Right atrium auricular region (tissue), 2 donors: ENCODE measurements at regions not wholly inside any gene's neighbourhood (a gene's known extent, or its start where the extent isn't known, plus 50 kb on each side); places are given as distances from the start of the nearest gene placed in this dataset.

Source experiments
- DNase-seq: peaks from one replicate; pipeline ENCODE4 v3.0.0-alpha.2; 2019; ENCODE audit warnings: low spot score
- H3K27ac ChIP-seq, 2 donors: fragments of 200-600 bp; sonication (generic); 1 replicate in 1 of 2; 2 replicates in 1 of 2; pipeline ENCODE4 v1.5.1; 2016 to 2019
- H3K27me3 ChIP-seq, 2 donors: fragments of 200-600 bp; sonication (generic); one replicate each; pipeline versions ENCODE4 v1.5.1 to v1.6.0; 2017 to 2019
- H3K36me3 ChIP-seq: fragments of 200-600 bp; sonication (generic); one replicate; pipeline ENCODE4 v1.5.1; 2016
- H3K4me1 ChIP-seq, 2 donors: fragments of 200-600 bp; sonication (generic); one replicate each; pipeline versions ENCODE4 v1.5.1 to v1.6.0; 2017 to 2019
- H3K4me3 ChIP-seq, 2 donors: fragments of 200-600 bp; sonication (generic); 1 replicate in 1 of 2; 2 replicates in 1 of 2; pipeline ENCODE4 v1.5.1; 2017 to 2019; ENCODE audit warnings: mild to moderate bottlenecking in 1 of 2, moderate library complexity in 1 of 2
- H3K9me3 ChIP-seq, 2 donors: fragments of 200-600 bp; sonication (generic); one replicate each; pipeline ENCODE4 v1.5.1; 2019
- TF ChIP-seq, protein P1 (sequence below), 2 donors: fragments of 200-600 bp; sonication (generic); IDR thresholded peaks; one replicate each; pipeline ENCODE4 v1.5.1; 2019; ENCODE audit warnings: antibody characterized with exemption in 2 of 2

DNA sequence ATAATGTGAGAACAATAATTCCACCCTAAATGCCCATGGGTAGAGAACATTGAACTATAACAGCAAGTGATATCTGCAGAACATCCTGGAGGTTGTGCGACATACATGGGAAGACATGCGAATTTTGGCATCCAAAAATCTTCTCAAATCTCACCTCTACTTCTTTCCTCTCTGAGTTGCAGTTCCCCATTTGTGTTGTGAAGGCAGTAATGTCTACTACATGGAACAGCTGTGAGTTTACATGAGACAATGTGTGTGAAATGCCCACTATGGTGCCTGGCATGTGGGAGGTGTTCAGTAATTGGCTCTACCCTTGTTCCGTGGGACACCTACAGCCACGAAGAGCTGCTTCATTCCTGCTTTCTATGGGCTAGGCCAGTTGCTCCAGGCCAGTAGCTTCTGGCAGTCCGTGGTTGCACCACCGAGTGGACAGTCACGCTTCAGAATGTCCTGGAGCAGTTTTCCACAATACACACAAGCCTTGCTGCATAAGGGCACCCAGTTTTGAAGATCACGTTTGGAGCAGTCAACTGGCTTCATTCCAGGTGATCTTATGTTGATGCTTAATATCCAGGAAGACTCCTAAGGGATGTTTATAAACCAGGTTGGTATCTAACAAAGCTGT is 297.7 kb downstream of the DEPDC1B start:
- H3K4me1 ChIP-seq, result no peaks in the 10 kb centered on the region
- H3K9me3 ChIP-seq, result no peaks in the 10 kb centered on the region
- H3K4me3 ChIP-seq, result no peak overlapping the region
- DNase-seq, result no peak
- H3K27ac ChIP-seq, result no peak overlapping the region
- no peaks in the 10 kb centered on the region for H3K36me3 ChIP-seq
- TF ChIP-seq, protein P1, sequence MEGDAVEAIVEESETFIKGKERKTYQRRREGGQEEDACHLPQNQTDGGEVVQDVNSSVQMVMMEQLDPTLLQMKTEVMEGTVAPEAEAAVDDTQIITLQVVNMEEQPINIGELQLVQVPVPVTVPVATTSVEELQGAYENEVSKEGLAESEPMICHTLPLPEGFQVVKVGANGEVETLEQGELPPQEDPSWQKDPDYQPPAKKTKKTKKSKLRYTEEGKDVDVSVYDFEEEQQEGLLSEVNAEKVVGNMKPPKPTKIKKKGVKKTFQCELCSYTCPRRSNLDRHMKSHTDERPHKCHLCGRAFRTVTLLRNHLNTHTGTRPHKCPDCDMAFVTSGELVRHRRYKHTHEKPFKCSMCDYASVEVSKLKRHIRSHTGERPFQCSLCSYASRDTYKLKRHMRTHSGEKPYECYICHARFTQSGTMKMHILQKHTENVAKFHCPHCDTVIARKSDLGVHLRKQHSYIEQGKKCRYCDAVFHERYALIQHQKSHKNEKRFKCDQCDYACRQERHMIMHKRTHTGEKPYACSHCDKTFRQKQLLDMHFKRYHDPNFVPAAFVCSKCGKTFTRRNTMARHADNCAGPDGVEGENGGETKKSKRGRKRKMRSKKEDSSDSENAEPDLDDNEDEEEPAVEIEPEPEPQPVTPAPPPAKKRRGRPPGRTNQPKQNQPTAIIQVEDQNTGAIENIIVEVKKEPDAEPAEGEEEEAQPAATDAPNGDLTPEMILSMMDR (IDR thresholded peaks at IDR 0.05), result no peak
- H3K27me3 ChIP-seq, result no peaks in the 10 kb centered on the region

DNA sequence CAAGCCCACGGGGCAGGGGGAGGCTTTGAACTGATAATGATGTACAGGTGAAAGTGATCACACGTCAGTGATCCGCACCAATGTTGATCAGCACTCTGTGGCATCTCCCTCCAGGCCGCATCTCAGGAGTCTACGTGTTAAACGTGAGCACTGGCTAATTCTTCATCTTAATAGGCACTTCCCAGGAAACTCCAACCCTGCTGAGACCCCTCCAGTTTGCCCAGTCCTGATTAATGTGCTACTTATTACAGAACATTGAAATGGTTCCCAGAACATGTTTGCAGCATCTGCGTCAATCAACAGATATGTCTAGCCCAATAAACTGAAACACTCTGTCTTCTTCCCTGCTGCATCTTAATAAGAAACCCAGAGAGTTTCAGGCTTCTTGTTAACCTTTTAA is 298.4 kb downstream of the DEPDC1B start:
- TF ChIP-seq, protein P1 (IDR thresholded peaks at IDR 0.05), result no peak
- Histone ChIP-seq H3K4me1 (no peaks in the 10 kb centered on the region), H3K27me3 (no peaks in the 10 kb centered on the region), H3K27ac (no peak overlapping the region), H3K9me3 (no peaks in the 10 kb centered on the region), H3K36me3 (no peaks in the 10 kb centered on the region), H3K4me3 (no peak overlapping the region)
- no peak for DNase-seq

DNA sequence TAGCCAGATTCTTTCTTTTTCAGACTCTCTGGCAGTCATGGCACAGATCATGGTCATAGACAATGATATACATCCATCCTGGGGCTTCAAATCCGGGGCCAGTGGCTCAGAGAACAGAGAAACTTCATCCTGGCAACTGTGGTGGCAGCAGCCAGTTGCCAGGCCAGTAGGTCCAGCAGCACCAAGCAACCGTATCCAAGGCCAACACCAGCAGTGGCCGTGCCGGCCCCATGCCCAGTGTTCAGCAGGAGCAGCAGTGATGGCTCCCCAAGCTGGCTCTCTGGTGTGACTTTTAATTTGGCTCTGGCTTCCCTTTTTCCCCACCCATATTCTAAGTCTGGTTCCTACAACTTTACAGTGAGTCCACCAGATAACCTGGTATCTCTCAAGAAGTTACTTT is 300.5 kb downstream of the DEPDC1B start:
- H3K27ac ChIP-seq, result no peak overlapping the region
- DNase-seq, result no peak
- no peaks in the 10 kb centered on the region for H3K4me1 ChIP-seq
- H3K9me3 ChIP-seq, result no peaks in the 10 kb centered on the region
- TF ChIP-seq, protein P1 (IDR thresholded peaks at IDR 0.05), result no peak
- no peaks in the 10 kb centered on the region for H3K27me3 ChIP-seq
- no peaks in the 10 kb centered on the region for H3K36me3 ChIP-seq
- H3K4me3 ChIP-seq, result no peak overlapping the region

DNA sequence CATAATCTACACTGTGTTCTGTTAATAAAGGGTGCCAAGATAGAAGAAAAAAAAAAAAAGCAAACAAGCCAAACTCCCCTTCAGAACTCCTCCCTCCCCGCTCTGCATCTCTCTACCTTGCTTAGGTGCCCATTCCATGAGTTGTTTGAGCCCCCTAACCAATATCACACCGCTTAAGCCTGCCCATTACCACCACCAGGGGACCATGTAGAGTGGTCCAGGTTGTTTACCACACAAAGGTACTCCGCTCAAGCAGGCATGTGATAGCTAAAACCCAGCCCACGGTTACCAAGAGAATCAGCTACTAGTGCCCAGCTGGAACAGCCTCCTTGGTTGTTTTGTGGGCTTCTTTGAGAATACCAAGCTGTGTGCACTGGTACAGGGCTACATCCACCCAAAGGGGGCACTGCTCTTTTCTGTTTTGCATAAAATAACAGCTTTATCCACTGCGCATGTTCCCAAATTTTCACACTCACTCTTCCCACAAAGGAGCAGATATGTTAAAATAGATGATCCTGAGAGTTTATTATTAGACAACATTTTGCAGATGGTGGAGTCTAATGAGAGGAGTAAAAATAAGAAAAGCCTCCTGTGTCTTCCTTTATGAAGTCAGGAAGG is 304.1 kb downstream of the DEPDC1B start:
- Histone ChIP-seq H3K9me3 (no peaks in the 10 kb centered on the region), H3K27ac (no peak overlapping the region), H3K4me1 (no peaks in the 10 kb centered on the region), H3K27me3 (no peaks in the 10 kb centered on the region), H3K36me3 (no peaks in the 10 kb centered on the region), H3K4me3 (no peak overlapping the region)
- TF ChIP-seq, protein P1 (IDR thresholded peaks at IDR 0.05), result no peak
- no peak for DNase-seq

DNA sequence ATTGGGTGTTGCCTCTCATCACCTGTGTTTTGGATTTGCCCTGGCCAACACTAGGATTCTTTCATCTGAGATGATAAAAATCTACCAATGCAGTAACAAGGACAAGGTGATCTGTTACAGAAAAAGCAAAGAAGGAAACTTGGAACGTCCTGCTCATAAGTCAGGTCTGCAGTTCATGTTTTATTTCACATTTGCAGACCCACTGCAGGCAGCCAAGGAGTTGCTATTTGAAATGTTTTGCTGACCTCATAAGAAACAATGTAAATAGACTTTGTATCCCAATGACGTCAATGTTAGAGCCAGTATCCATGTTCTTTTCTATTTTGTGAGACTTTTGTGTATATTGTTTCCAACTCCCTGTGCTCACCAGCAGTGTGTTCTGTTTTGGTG is 312.9 kb downstream of the DEPDC1B start:
- H3K27ac ChIP-seq, result no peak overlapping the region
- H3K27me3 ChIP-seq, result no peaks in the 10 kb centered on the region
- no peak for DNase-seq
- H3K9me3 ChIP-seq, result no peaks in the 10 kb centered on the region
- H3K36me3 ChIP-seq, result no peaks in the 10 kb centered on the region
- H3K4me3 ChIP-seq, result no peak overlapping the region
- TF ChIP-seq, protein P1 (IDR thresholded peaks at IDR 0.05), result no peak
- no peaks in the 10 kb centered on the region for H3K4me1 ChIP-seq
